ENCODE measurements at regions not wholly inside any gene's neighbourhood (a gene's known extent, or its start where the extent isn't known, plus 50 kb on each side); places are given as distances from the start of the nearest gene placed in this dataset.

GRCh38 chr2:188122985-188123384, 168.7 kb upstream of the GULP1 start:
- TF ChIP-seq GATA2 (IDR thresholded peaks at IDR 0.05; ENCODE audit: low read depth, low read length) (no peak), GATA3 (IDR thresholded peaks at IDR 0.05; ENCODE audit: low read depth, low read length) (no peak)

All from SH-SY5Y (cell line).